Right renal pelvis (tissue), 4 donors: ENCODE measurements at regions not wholly inside any gene's neighbourhood (a gene's known extent, or its start where the extent isn't known, plus 50 kb on each side); places are given as distances from the start of the nearest gene placed in this dataset.

Source experiments
- DNase-seq, 4 donors: peaks; one replicate each; pipeline ENCODE4 v3.0.0-alpha.2; 2013; ENCODE audit warnings: low read depth in 4 of 4, low spot score in 3 of 4, missing footprints in 1 of 4

GRCh38 chr16:87067836-87068761 is 249.1 kb downstream of the C16orf95 start:
- DNase-seq: peak in 1 of 4 donors; percentile 73

- no peak for DNase-seq
Observed at GRCh38 chr16:87068762-87069150, 248.4 kb downstream of the C16orf95 start.

- no peak for DNase-seq
Observed at GRCh38 chr16:87070657-87071056, 246.5 kb downstream of the C16orf95 start.

- no peak for DNase-seq
Observed at GRCh38 chr16:87072101-87072500, 245.1 kb downstream of the C16orf95 start.

- no peak for DNase-seq
Observed at GRCh38 chr16:87074641-87075318, 242.4 kb downstream of the C16orf95 start.

- DNase-seq: no peak
Observed at GRCh38 chr16:87075319-87075860, 241.8 kb downstream of the C16orf95 start.

- no peak for DNase-seq
Observed at GRCh38 chr16:87076331-87076949, 240.8 kb downstream of the C16orf95 start.

GRCh38 chr16:87076950-87077749 is 240.0 kb downstream of the C16orf95 start:
- DNase-seq: no peak

- no peak for DNase-seq
Observed at GRCh38 chr16:87077750-87078127, 239.5 kb downstream of the C16orf95 start.

GRCh38 chr16:87080571-87081167 is 236.5 kb downstream of the C16orf95 start:
- DNase-seq: no peak

- DNase-seq: no peak
Observed at GRCh38 chr16:87085441-87085840, 231.8 kb downstream of the C16orf95 start.

GRCh38 chr16:87086156-87086555 is 231.0 kb downstream of the C16orf95 start:
- DNase-seq: no peak

GRCh38 chr16:87086575-87086974 is 230.6 kb downstream of the C16orf95 start:
- DNase-seq: no peak

- no peak for DNase-seq
Observed at GRCh38 chr16:87092958-87093357, 224.2 kb downstream of the C16orf95 start.

- no peak for DNase-seq
Observed at GRCh38 chr16:87093804-87094555, 223.2 kb downstream of the C16orf95 start.

- DNase-seq: no peak
Observed at GRCh38 chr16:87094556-87094865, 222.7 kb downstream of the C16orf95 start.

GRCh38 chr16:87095271-87095670 is 221.9 kb downstream of the C16orf95 start:
- no peak for DNase-seq

GRCh38 chr16:87096746-87097333 is 220.4 kb downstream of the C16orf95 start:
- DNase-seq: no peak

- no peak for DNase-seq
Observed at GRCh38 chr16:87098361-87098760, 218.8 kb downstream of the C16orf95 start.
